Right lobe of liver (tissue), 6 donors: ENCODE measurements at regions not wholly inside any gene's neighbourhood (a gene's known extent, or its start where the extent isn't known, plus 50 kb on each side); places are given as distances from the start of the nearest gene placed in this dataset.

ENCODE experiments used
- ATAC-seq, 4 donors: fragments of 200-7000 bp; cut with Tn5 transposase; one replicate each; pipeline ENCODE4 v1.9.1; 2020; ENCODE audit warnings: mild to moderate bottlenecking in 4 of 4, moderate library complexity in 4 of 4
- DNase-seq, 3 donors: peaks; one replicate each; pipeline ENCODE4 v3.0.0-alpha.2; 2020
- H3K27ac ChIP-seq, 3 donors: fragments of 200-600 bp; one replicate each; pipeline ENCODE4 v1.8.0; 2022
- H3K27me3 ChIP-seq, 2 donors: fragments of 200-600 bp; one replicate each; pipeline ENCODE4 v1.8.0; 2022
- H3K36me3 ChIP-seq, 4 donors: fragments of 200-600 bp; sonication (generic) in 1 of 4; one replicate each; pipeline versions ENCODE4 v1.5.1 to v1.8.0; 2017 to 2022; ENCODE audit warnings: control low read depth in 1 of 4
- H3K4me1 ChIP-seq, 4 donors: fragments of 200-600 bp; sonication (generic) in 1 of 4; one replicate each; pipeline versions ENCODE4 v1.5.1 to v1.8.0; 2017 to 2022; ENCODE audit warnings: control low read depth in 1 of 4
- H3K4me3 ChIP-seq, 3 donors: fragments of 200-600 bp; one replicate each; pipeline ENCODE4 v1.8.0; 2022
- H3K9me3 ChIP-seq, 4 donors: fragments of 200-600 bp; sonication (generic) in 1 of 4; one replicate each; pipeline versions ENCODE4 v1.5.1 to v1.8.0; 2017 to 2022; ENCODE audit warnings: control low read depth in 1 of 4
- POLR2A ChIP-seq: fragments of 450-650 bp; IDR thresholded peaks from one replicate; pipeline ENCODE4 v1.6.1; 2017; ENCODE audit warnings: antibody characterized with exemption, mild to moderate bottlenecking
- WGBS: methylation state at CpG from one replicate; pipeline ENCODE4 v1.1.6; 2018; ENCODE audit warnings: low coverage, low lambda C conversion rate; ENCODE audit not compliant: insufficient coverage; ENCODE audit errors: missing lambda C conversion rate; 5-methylcytosine and 5-hydroxymethylcytosine counted together
- intact Hi-C, 2 donors: fragments of 100-400 bp; cut with DNase I; formaldehyde crosslinking; loops; one replicate each; pipeline versions ENCODE4 v1.11.2 to v1.14.1; 2022
- TF ChIP-seq, protein P1 (sequence below), 4 donors: fragments of 200-600 bp in 3 of 4; fragments of 450-650 bp in 1 of 4; IDR thresholded peaks; one replicate each; pipeline versions ENCODE4 v1.5.1 to v1.8.0; 2016 to 2022; ENCODE audit warnings: antibody characterized with exemption in 4 of 4, mild to moderate bottlenecking in 2 of 4
- donor health status: DM: no; HTN: yes; CAD: no.
- donor health status: DM: no; HTN: no; CAD: no.
- donor health status: DM: no; HTN: no; CAD: no.
- donor health status: DM: no; HTN: yes; CAD: no.
- donor health status: DM: no; HTN: yes; CAD: no.

GRCh38 chr3:94195381-94195780, 132.5 kb downstream of the NSUN3 start:
- no peak for ATAC-seq
- H3K9me3 ChIP-seq = no peaks in the 10 kb centered on the region
- DNase-seq = no peak
- H3K4me3 ChIP-seq = no peak overlapping the region
- H3K27ac ChIP-seq = no peak overlapping the region
- no peak for TF ChIP-seq POLR2A
- TF ChIP-seq, protein P1, sequence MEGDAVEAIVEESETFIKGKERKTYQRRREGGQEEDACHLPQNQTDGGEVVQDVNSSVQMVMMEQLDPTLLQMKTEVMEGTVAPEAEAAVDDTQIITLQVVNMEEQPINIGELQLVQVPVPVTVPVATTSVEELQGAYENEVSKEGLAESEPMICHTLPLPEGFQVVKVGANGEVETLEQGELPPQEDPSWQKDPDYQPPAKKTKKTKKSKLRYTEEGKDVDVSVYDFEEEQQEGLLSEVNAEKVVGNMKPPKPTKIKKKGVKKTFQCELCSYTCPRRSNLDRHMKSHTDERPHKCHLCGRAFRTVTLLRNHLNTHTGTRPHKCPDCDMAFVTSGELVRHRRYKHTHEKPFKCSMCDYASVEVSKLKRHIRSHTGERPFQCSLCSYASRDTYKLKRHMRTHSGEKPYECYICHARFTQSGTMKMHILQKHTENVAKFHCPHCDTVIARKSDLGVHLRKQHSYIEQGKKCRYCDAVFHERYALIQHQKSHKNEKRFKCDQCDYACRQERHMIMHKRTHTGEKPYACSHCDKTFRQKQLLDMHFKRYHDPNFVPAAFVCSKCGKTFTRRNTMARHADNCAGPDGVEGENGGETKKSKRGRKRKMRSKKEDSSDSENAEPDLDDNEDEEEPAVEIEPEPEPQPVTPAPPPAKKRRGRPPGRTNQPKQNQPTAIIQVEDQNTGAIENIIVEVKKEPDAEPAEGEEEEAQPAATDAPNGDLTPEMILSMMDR (IDR thresholded peaks at IDR 0.05) = no peak
- no peaks in the 10 kb centered on the region for H3K27me3 ChIP-seq
- intact Hi-C loops = no loop called here
- no peaks in the 10 kb centered on the region for H3K4me1 ChIP-seq
- 41% methylated on average over 2 of the region's 2 CpGs for WGBS
- no peaks in the 10 kb centered on the region for H3K36me3 ChIP-seq

DNA sequence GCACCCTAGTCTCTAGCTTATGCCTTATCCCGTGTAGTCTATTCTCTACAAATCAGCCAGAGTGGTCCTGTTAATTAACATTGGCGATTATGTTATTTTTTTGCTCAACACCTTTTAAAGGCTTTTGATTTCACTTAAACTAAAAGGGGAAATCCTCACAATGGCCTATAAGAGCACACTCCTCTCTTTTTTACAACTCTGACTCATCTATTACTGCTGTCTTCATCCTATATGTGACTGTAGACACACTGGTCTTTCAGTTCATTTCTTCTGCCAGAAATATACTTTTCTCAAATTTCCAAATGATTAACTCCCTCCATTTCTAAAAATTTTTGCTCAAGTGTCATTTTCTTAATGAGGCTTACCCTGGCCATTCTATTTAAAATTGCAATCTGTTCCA, 143.4 kb downstream of the NSUN3 start:
- WGBS = 65% methylated on average over 2 of the region's 2 CpGs
- Histone ChIP-seq H3K9me3 (no peaks in the 10 kb centered on the region), H3K27ac (no peak overlapping the region), H3K4me3 (no peak overlapping the region), H3K27me3 (no peaks in the 10 kb centered on the region), H3K4me1 (no peaks in the 10 kb centered on the region), H3K36me3 (no peaks in the 10 kb centered on the region)
- intact Hi-C loops = no loop called here
- TF ChIP-seq POLR2A = no peak
- TF ChIP-seq, protein P1 (IDR thresholded peaks at IDR 0.05) = no peak
- no peak for DNase-seq
- no peak for ATAC-seq

DNA sequence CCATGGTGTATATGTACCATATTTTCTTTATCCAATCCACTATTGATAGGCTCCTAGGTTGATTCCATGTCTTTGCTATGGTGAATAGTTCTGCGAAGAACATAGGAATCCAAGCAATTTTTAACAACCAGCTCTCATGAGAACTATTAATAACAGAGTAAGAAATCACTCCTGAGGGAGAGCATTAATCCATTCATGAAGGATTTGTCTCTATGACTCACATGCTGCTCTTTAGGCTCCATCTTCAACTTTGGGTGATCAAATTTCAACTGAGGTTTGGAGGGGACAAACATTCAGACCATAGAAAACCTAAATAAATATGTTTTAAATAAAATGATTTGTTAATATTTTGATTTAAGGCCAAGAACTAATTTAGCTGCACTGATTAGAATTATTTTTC, 147.4 kb downstream of the NSUN3 start:
- Histone ChIP-seq H3K36me3 (no peaks in the 10 kb centered on the region), H3K27ac (no peak overlapping the region), H3K4me3 (no peak overlapping the region), H3K4me1 (no peaks in the 10 kb centered on the region), H3K9me3 (no peaks in the 10 kb centered on the region), H3K27me3 (no peaks in the 10 kb centered on the region)
- WGBS = 62% methylated on average over 1 of the region's 1 CpG
- ATAC-seq = no peak
- no peak for DNase-seq
- intact Hi-C loops = no loop called here
- TF ChIP-seq POLR2A = no peak
- TF ChIP-seq, protein P1 (IDR thresholded peaks at IDR 0.05) = no peak

DNA sequence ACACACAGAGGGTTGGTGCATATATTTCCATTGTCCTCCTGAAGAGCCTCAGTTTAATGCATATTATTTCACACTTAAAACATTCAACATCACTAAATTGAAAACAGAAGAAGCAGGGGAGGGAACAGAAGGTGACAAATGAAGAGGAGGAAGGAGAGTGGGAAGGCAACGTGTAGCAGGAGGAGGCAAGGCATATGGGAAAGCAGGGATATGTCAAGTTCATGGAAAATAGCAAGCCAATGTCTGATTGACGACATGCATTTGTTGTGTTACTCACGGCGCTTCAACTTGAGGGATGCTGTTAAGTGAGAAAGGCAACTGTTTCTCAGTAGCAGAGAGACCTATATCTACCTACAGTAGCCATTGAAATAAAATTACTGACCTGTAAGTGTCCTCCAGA, 154.5 kb downstream of the NSUN3 start:
- no peaks in the 10 kb centered on the region for H3K9me3 ChIP-seq
- no peak overlapping the region for H3K27ac ChIP-seq
- TF ChIP-seq, protein P1 (IDR thresholded peaks at IDR 0.05) = no peak
- TF ChIP-seq POLR2A = no peak
- WGBS = 14% methylated on average over 1 of the region's 4 CpGs
- DNase-seq = no peak
- ATAC-seq = no peak
- no peak overlapping the region for H3K4me3 ChIP-seq
- H3K36me3 ChIP-seq = no peaks in the 10 kb centered on the region
- no peaks in the 10 kb centered on the region for H3K27me3 ChIP-seq
- intact Hi-C loops = no loop called here
- H3K4me1 ChIP-seq = no peaks in the 10 kb centered on the region

DNA sequence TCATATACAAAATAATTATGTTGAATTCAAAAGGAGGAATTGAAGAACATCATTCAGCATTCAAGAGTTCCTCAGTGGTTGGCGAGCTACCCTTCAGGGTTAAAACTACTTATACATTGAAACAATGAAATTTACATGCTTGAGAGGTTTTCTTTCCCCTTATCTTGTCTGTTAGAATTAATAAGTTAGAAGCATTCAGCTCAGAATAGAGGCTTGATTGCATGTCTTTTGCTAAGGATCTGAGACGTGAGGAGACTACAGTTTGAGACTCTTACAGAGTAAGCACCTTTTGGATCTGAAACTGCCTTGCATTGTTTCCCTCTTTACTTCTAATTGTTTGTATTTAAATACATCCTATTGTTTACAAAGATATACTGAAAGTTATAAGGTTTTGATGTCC, 157.6 kb downstream of the NSUN3 start:
- H3K4me1 ChIP-seq = no peaks in the 10 kb centered on the region
- DNase-seq = no peak
- no peak for TF ChIP-seq POLR2A
- TF ChIP-seq, protein P1 (IDR thresholded peaks at IDR 0.05) = no peak
- no peaks in the 10 kb centered on the region for H3K36me3 ChIP-seq
- H3K9me3 ChIP-seq = no peaks in the 10 kb centered on the region
- H3K27me3 ChIP-seq = no peaks in the 10 kb centered on the region
- no peak overlapping the region for H3K4me3 ChIP-seq
- ATAC-seq = no peak
- no peak overlapping the region for H3K27ac ChIP-seq
- intact Hi-C loops = no loop called here
- WGBS = 67% methylated on average over 2 of the region's 2 CpGs
